NCI-H345 treated with DMSO at 0.1 percent for 48 hours (cell line): ENCODE measurements at regions not wholly inside any gene's neighbourhood (a gene's known extent, or its start where the extent isn't known, plus 50 kb on each side); places are given as distances from the start of the nearest gene placed in this dataset.
A peak's percentile ranks its signal among the peaks of the same experiment; 100 is the strongest.

ENCODE experiments used
- DNase-seq: peaks from one replicate; lab custom pipeline; 2025; ENCODE audit not compliant: unreplicated experiment; lab: John Stamatoyannopoulos, UW

DNA sequence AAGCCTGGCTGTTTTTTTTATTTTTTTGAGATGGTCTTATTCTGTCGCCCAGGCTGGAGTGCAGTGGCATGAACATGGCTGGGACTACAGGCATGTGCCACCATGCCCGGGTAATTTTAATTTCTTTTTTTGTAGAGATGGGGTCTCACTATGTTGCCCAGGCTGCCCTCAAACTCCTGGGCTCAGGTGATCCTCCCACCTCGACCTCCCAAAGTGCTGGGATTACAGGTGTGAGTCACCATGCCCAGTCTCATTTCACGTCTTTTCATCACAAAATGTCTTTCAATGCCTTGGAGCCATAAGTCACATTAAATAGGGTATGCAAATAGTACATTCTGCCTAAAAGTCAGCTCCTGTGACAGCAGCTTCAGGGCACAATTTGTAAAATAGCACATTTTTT lies 52.8 kb downstream of the SOX2 start:
- no peak for DNase-seq

DNA sequence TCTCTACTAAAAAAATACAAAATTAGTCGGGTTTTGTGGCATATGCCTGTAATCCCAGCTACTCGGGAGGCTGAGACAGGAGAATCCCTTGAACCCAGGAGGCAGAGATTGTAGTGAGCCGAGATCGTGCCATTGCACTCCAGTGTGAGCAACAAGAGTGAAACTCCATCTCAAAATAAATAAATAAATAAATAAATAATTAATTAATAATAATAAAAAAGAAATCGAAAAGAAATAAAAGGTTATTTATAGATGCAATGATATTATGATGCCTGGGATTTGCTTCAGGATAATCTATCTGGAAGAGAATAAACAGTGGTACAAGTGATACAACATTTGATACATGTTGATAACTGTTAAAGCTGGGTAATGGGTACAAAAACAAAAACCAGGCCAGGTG lies 58.6 kb downstream of the SOX2 start:
- DNase-seq = no peak

DNA sequence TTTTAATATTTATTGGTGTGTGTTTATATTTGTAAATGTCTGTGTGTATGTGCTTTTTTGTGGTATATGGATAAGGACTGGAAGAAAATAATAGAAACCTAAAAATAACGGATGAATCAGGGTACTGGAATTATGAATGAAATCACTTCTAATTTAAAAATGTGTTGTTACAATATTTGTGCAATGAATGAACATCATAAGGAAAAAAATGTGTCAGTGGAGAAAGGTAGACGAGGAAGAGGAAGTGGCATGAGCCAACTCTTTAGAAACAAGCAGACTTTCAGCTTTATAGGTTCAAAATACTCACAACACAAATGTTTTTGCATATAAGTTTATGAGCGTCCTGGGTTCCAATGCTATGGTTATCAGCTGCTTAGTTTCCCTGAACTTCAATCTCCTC lies 59.4 kb downstream of the SOX2 start:
- DNase-seq = no peak

DNA sequence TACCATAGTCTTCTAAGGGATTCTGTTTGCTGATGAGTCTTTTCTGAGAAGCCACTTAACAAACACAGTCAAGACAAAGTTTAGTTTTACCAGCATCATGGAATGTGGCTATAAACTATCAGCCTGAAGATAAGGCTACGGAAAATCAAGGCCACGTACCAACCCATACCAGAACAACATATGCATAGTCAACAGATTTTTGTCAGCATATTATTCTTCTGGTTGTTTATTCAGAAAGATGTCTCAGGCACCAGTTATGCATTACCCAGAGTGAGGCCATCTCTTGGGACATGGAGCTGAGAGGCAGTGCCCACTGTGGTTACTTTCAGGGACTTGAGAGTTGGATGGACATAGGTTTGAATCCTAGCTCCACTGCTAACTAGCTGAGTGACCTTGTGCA lies 60.4 kb downstream of the SOX2 start:
- DNase-seq = no peak

DNA sequence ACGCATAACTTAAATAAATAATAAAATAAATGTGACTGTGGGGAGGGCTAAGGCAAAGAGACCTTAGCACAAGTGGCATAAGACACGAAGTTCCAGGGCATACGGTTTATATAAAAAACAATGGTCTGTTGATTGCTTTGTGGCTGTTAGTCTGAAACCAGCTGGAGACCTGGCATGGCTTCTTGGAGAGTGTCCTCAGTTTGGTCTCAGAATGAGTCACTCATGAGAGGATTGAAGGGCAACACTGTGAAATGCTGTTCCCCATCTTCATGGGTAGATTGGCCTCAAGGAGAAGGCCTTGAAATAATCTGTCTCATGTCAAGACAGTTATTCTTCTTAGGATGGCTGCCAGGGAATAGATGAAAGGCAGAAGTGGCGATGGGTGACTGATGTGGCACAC lies 62.2 kb downstream of the SOX2 start:
- no peak for DNase-seq

DNA sequence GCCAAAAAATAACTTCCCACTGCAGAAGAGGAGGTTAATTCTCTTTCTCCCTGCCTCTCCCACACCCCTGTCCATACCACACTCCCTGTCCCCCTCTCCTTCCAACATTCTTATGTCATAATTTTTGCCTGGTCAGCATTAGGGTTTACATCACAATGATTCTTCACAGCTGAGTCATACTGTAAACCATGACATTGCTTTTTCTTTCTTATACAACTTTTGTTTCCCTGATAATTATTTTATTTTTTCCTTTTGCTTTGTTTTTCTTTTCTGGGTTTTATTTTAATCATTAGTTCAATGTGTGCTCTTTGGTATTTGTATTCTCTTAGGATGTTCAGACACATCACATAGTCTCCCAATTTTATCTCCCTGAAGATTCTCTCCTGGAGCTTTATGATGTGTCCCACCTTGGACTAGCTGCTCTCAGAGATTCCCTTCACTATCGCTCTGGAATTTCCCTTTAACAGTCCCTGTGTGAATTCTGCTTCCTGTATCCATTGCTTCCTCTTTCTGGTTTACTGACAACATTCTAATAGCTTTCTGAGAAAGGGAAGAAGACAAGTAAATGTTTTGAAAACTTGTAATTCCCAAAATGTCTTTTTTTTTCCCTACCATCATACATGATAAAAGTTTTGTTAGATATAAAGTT lies 70.7 kb downstream of the SOX2 start:
- DNase-seq = no peak

DNA sequence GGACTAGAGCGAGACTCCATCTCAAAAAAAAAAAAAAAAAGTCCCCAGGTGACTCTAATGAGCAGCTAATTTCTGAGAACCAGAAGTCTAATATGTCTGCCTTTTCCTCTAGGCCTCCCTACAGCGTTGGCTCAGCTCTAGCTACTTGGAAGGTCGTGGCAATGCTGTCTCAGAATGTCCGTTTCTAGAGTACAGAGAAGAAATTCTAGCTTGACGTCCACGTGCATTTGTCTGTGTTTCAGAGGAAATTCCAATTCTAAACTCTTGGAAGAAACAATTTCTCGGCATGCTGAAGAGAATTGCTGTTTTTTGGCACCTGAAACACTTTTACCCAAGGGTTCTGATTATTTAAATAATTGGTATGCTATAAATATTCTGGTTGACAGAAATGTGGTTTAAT lies 78.8 kb downstream of the SOX2 start:
- no peak for DNase-seq

DNA sequence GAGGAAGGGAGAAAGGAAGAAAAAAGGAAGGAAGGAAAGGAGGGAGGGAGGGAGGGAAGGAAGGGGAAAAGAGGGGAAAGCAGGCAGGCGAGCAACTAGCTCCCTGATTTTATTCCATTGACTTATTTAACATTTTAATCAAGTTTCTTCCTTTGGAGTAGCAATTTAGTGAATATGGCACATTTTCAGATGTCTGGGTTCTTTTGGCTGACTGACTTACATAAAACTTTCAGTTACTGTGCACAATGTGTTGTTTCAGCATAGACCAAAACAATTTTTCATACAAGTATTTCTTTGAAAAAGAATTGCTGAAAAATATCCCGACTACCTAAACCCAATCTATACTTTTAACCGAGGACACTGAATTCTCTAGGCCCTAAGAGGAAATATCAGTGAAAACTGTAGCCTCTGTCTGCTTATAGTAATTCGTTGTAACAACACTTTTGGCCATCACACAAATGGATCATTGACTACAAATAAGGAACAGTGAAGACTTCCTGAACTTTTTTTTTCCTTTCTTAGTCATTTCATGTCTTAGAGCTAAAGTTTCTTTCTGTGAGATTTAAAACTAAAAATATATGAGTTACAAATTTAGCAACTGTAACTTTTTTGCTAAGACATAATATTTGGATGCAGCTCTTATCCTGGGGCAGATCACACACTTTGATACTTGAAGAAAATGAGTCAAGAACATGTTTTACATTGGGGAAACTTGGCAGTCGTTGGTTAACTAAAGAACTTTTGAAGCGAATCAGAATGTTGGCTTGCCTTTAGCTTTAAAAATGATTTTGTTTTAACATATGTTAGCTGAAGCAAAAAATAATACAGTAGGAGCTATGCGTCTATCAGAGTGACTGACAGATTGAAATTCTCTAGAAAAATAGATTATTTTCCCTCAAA lies 79.6 kb downstream of the SOX2 start:
- DNase-seq = no peak

DNA sequence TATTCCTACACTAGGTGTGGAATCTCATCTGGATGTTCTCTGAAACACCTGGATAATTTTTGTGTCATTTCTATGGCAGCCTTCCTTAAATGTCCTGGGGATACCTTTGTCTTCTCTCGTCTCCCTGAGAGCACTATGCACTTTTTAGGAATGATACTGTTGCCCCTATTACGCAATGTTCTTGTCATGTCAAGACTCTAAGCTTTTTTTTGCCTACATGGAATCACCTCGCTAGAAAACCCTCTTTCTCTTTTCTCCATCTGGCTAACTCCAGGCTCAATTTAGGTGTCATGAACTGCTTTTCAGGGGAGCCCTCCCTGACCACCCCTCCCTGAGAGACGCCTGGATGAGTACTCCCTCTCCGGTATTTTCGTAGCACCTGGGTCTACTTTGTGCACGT lies 81.3 kb downstream of the SOX2 start:
- DNase-seq = no peak

DNA sequence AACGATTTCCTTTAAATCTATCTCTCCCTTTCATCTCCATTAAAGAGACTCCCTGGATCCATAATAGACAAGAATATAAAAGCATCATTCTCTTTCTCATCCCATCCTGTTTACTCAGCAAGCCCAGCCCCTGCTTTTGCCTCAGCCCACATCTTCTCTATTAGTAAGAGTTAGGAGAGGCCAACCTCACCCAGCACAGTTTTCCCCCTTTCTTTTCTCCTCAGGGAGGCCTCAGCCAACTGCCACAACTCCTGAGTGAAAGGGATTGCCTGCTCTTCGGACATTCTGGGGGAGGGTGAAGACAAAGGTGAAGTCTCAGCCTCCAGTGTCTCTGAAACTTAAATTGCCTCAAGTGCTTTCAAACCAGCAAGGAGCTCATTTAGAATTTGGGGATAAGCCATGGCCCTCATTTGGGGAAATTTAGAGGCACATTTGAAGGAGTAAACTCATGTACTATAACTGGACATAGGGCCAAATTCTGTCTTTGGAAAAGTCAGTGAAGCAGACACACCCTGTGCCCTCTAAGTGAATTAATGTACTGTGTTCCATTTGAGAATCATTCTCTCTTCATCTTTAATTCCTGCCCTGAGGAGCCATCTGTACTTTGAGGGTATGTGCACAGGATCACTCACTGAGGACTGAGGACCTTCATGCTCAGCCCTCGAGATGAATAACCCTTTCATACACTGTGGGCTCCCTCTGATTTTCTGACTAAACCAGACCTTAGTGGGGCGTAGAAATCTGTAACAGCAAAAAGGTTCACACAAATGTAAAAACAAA lies 82.5 kb downstream of the SOX2 start:
- no peak for DNase-seq

DNA sequence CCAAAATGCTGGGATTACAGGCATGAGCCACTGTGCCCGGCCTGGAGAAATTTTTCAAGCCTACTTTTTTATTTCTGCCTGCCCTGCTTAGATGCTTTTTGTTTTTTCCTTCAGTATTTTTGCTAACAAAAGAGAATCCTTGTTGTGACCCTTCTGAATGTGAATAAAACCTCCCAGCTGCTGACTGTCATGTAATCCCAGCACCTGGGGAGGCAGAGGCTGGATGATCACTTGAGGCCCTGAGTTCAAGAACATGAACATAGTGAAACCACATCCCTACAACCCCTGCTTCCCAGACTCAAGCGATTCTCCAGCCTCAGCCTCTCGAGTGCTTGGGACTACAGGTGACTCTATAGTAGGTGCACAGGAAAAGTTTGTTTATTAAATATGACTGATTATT lies 84.9 kb downstream of the SOX2 start:
- no peak for DNase-seq

DNA sequence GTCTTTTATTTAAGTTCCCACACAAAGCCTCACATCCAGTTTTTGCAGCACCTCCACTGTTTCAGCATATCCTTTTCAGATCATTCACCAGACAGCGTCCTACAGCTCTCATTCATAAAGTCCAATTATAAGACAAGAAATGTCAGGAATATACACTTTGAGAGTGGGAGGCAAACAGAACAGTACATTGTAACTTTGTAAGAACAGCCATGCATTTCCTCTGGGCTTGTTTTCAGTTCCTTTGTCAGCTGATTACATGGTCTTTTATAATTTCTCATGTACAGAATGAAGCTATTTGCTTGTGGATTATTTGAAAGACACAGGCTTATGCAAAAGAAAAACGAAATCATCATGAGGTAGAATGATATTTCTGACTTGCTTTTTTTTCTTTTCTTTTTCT lies 85.7 kb downstream of the SOX2 start:
- no peak for DNase-seq

DNA sequence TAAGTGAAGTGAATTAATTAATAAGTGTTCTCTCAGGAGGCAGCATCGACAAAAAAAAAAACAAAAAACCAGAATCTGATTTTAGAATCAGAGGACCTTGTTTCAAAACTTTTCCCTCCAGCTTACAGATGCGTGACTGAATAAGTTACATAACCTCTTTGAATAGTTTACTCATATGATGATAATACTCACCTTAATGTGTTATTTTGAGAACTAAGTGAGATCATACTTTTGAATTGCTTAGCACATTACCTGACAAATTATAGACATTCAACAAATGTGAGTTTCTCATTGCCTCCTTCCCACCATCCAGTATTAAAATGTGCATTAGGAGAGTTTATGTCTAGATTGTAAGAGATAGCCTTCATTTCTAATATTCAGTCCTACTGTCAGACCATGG lies 94.0 kb downstream of the SOX2 start:
- no peak for DNase-seq

DNA sequence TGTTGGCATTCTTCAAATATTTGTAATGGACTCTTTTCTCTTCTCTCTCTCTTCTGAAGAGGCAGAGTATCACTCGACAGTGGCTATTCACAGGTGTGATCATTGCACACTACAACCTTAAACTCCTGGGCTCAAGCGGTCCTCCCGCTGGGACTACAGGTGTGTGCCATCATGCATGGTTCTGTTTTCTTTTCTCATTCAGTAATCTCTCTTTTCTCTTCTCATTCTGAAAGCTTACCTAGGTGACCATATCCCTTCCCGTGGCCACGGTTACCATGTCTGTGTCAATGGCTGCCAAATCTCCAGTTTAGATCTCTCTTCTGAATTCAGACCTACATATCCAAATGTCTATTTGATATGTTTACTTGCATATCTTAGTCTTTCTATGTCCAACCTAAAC lies 96.3 kb downstream of the SOX2 start:
- peak; percentile 80 for DNase-seq

DNA sequence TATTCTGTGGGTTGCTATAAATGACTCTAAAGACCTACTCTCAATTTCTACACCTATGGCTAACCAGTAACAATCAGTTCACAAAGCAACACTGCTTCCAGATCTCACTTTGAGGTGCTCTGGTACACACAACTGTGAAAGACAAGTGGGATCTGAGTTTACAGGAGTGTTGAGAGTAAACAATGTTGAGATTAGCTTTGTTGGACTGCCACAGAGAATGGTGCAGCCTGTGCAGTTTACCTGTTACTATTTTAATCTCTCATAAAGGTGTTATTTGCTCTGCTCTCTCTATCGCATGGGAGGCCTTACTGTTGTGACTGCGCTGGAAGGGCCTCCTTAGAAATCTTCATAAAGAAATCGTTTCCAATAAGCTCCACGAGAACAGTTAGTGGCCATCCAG lies 112.0 kb downstream of the SOX2 start:
- peak; percentile 82 for DNase-seq

DNA sequence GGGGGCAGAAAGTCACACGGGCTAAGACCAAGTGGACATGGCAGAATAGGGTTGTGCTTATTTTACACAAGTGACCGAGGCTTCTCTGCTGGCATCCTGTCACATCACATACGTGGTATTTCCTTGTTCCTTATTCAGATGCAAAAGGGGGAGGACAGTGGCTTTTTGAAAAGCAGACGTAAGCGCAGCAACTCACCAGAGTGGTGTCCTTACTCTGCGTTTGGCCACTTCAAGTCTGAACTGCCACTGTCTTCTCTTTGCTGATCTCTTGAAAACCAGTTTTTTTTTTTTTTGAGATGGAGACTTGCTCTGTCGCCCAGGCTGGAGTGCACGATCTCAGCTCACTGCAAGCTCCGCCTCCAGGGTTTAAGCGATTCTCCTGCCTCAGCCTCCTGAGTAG lies 113.2 kb downstream of the SOX2 start:
- no peak for DNase-seq

DNA sequence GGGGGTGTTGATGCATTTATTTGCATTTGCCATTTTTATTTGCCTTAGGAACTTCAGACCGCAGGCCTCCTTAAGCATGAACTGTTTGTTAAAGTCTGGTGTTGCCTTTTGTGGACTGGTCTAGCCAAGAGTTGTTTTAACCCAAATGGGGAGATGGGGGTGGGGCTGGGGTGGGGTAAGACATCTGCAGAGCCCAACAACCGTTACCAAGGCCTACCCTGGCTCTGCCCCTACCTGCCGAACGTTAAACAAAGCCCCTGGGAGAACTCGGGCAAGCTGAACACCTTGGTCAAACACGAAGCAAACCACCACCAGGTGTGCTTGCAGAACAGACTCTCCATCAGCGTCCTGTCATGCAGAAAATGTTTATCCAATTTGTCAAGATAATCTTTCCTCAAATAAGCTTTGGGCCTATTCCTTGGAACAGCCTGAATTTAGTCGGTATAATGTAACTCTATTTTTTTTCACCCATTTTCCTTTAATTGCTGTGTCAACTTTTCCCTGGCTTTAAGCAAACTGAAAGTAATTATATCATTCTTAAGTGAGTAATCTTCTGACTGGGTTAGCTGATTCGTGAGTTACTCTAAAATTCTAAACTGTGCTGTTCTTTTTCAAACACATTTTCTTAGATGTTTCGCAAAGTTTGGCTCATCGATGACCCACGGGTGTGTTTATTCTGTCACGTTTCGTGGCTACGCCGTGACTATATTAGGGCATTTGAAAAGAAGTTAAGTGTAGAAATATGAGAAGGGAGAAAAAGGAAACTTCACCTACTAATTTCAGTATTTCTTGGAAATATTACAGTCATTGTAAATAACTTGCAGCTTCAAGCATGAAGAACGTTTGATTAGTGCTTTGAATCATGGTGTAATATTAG lies 127.6 kb downstream of the SOX2 start:
- peak; percentile 84 for DNase-seq

DNA sequence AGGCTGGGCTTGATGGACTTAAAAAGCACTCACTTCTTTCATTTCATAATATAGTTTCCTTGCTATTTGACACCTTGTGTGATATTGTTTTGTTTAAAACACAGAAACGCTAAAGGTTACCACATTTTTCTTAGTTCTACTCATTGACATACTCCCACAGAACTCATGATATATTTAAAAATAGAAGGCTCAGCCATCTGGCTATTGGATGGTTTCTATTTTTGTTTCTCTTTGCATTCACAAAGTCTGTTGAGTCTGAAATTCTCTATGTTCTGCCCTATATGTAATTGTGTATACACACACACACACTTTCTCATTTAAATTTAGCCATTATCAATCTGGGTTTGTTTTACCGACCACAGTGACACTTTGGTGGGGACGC lies 128.2 kb downstream of the SOX2 start:
- no peak for DNase-seq

DNA sequence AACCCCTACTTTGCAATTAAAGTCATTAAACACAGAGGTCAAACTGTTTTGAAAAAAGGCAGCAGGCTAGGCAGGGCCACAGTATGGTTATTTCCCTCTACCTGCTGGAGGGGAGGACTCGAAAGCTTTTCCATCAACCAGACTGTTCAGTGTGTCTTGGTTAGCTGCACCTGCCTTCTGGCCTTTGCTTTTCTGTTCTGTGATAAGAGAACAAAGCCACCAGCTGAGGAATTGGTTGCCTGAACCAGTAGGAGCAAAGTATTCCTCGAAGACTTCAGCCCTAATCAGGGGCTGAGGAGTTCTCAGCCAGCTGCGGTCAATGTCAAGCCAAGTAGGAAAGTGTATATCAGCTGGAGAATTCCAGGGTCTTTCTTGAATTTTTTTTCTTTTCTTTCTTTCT lies 132.5 kb downstream of the SOX2 start:
- no peak for DNase-seq

DNA sequence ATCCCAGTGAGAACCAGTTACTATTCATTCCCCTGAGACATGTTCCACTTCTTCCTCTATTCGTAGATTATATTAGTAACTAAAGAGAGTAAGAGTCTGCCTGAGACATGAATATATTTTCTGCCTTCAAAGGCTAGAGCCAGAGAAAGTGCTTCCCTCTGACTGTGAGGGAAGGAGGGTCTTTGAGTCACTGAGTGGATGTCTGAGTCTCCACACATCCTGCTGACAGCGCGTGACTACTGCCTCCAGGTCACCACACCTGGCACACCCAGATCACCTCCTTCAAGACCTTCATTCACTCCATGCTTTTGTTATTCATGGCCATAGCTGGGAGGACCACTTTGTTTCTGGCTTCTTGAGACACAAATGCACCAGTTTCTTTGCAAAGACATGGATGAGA lies 135.6 kb downstream of the SOX2 start:
- DNase-seq = no peak

DNA sequence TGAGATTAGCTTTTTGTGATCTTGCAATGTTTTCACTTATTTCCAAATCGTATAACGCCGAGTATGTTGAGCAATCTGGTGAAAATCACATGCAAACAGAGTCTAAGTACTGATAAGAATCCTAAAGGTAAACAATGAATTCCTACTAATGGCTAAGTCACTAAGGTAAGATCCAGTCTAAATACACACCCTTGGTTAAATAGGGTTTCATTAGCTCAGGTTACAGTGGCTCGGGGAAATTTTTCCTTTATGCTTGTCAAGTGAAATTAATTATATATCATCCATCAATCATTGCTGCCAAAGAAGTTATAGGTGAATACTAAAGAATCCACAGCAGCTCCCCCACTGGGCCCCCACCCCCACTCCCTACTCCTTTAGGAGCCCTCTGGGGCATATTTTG lies 139.3 kb downstream of the SOX2 start:
- DNase-seq = no peak
